ENCODE measurements at regions not wholly inside any gene's neighbourhood (a gene's known extent, or its start where the extent isn't known, plus 50 kb on each side); places are given as distances from the start of the nearest gene placed in this dataset.

DNA sequence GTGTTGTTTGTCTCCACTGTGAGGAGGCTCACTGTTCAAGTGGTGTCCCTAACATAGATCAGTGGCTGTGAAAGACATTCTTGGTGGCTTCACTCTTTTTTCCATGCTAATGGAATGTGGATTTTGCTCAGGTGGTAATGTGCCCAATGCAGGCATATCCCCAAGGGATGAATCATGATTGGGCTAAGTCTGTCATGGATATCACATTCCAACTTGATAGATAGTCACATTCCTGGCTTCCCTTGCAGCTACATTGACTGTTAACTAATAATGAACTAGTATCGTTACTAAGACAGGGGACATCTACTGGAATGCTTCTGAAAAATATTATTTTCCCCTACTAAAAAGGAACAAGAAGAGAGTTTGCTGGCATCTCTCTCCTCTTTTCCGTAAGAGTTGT is 86.3 kb upstream of the SOD1 start:
- intact Hi-C loops (cut with DNase I, micrococcal nuclease), result loop anchor here in 1 of 2 donors (10.0 kb wide), 1 partner anchor 228 kb away; the partner anchor contains the start of gene TIAM1
- ATAC-seq (no peak), DNase-seq (no peak)

DNA sequence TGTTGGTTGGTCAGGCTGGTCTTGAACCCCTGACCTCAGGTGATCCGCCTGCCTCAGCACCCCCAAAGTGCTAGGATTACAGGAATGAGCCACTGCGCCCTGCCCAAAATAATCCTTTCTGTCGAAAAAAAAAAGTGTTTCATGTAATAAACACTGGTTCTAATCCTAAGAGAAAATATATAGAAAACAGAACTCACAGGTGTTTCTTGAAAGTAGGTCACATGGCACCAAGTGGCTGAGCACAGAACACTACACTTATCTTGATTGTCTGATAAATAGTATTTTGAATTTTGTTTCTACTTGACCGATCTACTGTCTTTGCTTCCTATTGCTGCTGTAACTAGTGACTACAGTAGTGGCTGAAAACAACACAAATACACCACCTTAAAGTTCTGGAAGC is 87.6 kb upstream of the SOD1 start:
- DNase-seq (no peak), ATAC-seq (no peak)
- intact Hi-C loops (cut with DNase I, micrococcal nuclease), result loop anchor here in 1 of 2 donors (10.0 kb wide), 1 partner anchor 227 kb away; the partner anchor contains the start of gene TIAM1

DNA sequence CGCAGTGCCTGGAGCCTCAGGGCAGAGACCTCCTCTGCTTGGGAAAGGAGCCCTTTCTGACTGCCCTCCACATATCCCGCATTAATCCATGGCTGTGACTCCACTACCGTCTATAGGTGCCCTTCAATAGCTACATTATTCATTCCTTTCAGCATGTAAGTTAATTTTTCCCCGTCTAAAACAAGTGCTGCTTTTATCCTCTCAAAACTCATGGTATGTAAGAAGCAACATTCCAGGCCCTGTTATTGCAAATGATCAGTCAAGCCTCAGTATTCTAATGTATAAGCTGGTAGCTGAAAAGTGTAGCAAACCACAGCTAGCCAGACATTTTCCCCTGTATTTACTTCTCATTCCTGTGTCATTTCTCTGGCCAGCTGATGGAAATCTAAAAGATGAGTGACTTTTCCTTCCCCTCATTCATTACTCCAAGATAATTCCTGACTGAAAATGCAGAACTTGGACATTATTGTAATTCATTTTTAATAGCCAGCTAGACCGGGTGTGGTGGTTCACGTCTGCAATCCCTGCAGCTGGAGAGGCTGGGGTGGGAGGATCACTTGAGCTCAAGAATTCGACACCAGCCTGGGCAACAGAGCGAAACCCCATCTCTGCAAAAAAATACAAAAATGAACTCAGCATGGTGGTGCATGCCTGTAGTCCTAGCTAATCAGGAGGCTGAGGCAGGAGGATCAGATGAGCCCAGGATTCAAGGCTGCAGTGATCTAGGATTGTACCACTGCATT is 88.5 kb upstream of the SOD1 start:
- ATAC-seq, result no peak
- intact Hi-C loops (cut with DNase I, micrococcal nuclease), result loop anchor here in 1 of 2 donors (10.0 kb wide), 1 partner anchor 226 kb away; the partner anchor contains the start of gene TIAM1

DNA sequence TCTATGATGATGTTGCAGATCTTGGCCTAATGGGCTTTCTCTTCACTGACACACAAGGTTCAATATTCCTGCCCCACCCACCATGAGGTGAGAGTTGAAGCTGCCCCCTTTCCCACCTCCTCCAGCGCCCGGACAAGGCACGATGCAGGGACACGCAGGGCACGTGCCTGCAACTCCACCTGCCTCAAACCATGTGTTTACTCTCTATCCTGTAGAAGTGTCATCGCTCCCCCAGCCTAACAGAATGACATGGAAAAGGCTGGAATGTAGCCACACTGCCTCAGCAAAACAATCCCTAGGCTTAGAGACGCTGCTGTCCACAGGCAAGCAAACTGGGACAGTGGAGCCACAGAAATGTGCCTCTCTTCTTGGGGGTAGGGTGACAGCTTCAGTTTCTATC is 92.9 kb upstream of the SOD1 start:
- DNase-seq, result no peak
- intact Hi-C loops (cut with DNase I, micrococcal nuclease), result no loop called here
- ATAC-seq, result no peak

More for the DNA sequence above, 88.5 kb upstream of the SOD1 start:
- DNase-seq, result no peak

DNA sequence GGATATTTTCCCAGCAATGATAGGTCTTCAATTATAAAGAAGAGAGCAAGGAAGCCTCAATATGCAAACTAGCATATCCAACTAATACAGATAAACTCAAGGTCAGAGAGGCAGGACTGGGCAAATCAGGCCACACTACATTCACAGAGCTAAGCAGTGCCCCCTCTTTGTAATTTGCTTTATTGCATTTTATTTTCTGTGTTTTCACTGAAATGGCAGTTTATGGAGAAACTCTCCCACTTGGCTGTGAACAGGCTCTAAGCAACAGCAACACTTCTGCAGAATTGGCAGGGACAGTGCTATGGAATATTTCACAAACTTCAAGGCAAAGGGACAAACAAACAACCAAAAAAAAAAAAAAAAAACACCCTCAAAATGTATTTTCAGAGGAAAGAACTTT is 93.4 kb upstream of the SOD1 start:
- no peak for DNase-seq
- intact Hi-C loops (cut with DNase I, micrococcal nuclease), result no loop called here
- no peak for ATAC-seq

DNA sequence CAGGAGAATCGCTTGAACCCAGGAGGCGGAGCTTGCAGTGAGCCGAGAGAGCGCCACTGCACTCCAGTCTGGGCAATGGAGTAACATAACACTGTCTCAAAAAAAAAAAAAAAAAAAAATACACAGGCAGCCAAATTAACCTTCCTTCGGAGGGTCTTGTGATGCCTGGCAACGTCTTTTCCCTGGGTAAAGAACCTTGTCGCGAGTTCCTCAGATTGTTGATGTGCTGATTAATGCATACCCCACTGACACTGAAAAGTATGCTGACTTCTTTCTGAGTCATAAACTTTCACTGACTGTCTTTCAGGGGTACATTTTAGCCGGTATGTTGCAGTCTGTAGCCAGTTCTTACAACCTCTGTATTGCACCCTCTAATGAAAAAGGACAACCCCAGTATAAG is 95.1 kb upstream of the SOD1 start:
- ATAC-seq (no peak), DNase-seq (no peak)
- intact Hi-C loops (cut with DNase I, micrococcal nuclease), result no loop called here

DNA sequence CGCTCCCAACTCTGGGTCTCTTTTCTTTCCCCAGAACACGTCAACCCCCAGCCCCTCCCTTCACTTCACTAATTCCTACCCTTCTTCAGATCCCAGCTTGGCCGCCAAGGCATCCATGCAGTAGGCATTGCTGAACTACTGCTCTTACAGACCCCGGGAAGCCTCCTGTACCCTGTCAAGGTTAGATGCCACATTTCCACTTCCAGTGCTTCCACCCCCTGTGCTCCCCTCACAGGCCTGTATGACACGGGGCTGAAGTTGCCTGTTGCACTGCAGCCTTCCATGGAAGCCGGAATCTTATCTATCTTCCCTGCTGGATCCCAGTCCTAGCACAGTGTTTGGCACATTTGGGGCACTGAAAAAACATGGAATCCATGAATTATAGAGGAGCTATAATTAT is 99.0 kb upstream of the SOD1 start:
- intact Hi-C loops (cut with DNase I, micrococcal nuclease), result no loop called here
- DNase-seq (no peak), ATAC-seq (no peak)

DNA sequence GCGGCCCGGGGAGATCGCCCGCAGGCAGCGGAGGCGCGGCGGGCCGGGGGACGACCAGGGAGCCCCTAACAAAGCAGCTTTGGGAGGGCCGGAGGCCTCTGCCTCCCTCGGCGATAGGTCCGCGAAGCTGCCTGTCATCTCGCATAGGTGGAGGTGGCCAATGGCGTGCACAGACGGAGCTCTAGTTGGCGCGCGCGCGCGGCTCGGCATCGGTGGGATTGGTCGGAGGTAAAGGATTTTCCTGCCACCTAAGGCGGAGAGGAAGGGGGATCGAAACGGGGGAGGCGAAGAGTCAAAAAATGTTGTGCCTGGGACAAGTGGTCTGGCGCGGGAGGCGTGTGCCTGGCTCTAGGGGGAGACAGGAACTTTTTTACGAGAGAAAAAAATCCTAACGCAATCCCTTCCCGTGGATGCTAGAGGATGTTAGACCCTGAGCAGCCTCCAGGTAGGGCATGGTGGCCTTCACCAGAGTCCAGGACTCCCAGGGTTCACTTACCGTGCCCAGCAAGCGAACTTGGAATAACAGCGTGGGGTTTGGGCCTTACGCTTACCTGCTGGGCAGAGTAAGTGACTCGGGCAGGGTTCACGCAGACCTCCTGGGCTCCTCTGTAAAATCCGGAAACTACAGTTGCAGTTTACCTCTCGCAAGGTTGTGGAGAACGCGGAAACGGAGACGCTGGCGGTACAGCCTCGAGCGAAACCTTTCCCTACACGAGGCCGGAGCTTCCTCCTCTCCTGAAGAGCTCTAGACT is 99.9 kb upstream of the SOD1 start:
- peak; percentile 90 for ATAC-seq
- DNase-seq, result peak; percentile 92 to 94
- intact Hi-C loops (cut with DNase I, micrococcal nuclease), result no loop called here

DNA sequence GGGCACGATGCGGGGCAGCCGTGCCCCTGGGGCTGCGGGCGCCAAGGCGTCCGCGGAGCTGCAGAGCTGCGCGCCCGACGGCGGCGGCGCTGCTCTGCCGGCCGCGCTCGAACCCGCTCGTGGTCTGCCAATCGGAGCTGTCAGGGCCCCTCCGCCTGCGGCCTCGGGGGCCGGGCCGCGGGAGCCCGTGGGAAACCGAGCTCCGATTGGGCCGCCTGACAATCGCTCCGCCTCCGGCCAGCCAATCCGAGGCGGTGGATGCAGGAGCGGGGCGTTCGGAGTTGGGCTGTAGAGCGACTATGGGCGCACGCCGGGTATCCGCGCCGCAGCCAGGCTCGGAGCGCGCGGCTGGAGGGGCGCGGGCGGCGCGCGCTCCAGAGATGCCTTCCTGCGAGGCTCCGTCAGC is 100.5 kb upstream of the SOD1 start:
- ATAC-seq, result peak; percentile 94
- peak; percentile 86 to 90 for DNase-seq
- intact Hi-C loops (cut with DNase I, micrococcal nuclease), result no loop called here

DNA sequence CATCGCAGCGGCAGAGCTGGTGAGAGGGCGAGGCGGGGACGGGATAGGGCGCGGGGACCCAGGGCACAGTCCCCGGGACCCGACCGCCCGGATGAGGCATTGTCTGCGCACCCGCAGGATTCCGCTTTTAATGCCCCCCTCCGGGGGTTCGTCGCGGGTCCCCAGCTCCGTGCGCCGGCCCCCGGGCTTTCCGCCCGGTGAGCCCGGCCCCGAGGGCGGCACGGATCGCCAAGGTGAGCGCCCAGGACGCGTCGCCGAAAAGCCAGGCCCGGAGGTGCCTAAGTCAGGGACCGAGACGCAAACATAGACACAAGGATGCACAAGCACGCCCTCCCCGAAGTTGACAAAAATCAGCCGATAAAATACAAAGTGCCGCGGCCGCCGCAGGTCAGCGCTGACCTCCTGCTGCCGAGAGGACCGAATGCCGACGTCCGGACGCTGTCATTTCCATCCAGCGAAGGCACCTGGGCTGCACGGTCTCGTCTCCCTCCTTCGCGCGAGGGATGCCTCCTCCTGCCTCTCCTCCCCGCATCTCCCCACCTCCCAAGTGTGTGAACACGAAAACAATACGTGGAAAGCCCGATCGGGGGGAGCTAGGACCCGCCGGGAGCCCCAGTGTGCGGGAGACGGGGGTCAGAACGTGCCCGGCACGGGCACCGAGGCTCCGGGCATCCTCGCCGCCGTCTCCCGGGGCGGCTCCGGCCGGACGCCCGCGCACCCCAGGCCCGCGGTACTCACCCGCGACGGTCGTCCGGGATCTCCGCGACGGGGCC is 101.1 kb upstream of the SOD1 start:
- intact Hi-C loops (cut with DNase I, micrococcal nuclease), result no loop called here
- ATAC-seq (no peak), DNase-seq (peak; percentile 27 to 31)

DNA sequence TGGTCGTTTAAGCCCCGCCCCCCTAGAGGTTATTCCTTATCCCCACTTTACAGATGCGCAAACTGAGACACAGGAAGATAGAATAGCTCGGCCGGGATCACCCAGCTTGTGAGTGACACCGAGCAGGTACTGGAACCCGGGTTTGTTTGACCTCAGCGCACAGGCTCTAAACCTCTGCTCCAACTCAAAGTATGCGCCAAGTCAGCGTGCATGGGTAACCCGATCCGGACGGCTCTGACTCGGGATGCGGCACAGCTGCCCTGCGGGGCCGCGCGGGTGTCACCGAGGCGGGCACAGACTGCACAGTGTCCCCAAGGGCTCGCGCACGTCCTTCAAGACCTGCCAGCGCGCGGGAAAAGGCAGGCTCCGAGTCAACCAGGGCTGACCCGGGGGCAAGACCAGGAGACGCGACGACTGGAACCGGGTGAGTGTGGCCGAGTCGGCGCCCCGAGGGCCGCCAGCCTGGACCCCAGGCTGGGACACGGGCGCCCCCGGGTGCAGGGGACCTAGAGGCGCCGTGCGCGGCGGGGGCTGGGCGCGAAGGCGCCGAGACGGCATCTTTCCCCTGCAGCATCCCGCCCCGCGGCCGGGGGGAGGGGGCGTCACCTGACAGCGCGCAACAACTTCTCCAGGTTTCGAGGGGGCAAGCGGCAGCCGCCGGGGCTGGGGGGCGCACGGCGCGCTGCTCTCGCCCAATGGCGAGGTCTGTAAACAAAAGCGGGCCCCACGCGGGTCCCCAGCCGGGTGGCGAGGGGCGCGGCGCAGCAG is 101.9 kb upstream of the SOD1 start:
- intact Hi-C loops (cut with DNase I, micrococcal nuclease), result no loop called here
- ATAC-seq (no peak), DNase-seq (peak in 1 of 2 donors; percentile 12)

DNA sequence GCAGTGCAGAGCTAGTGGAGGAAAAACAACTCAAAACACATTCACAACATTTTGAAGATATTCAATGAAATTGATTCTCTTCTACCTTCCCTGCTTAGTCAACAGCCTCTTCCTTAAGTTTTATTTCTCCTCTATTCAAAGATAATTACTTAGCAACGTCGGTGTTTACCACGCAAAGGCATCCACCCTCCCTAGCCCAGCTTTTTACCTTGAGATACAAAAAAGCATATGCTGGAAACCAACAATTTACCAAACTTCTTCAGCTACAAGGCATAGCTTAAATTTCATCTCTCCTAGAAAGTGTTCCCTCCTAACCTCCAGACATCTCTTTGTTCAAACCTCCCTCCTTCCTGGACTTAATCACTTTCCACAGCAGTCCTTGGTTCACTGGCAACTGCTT is 102.8 kb upstream of the SOD1 start:
- DNase-seq (no peak), ATAC-seq (no peak)
- intact Hi-C loops (cut with DNase I, micrococcal nuclease), result no loop called here

DNA sequence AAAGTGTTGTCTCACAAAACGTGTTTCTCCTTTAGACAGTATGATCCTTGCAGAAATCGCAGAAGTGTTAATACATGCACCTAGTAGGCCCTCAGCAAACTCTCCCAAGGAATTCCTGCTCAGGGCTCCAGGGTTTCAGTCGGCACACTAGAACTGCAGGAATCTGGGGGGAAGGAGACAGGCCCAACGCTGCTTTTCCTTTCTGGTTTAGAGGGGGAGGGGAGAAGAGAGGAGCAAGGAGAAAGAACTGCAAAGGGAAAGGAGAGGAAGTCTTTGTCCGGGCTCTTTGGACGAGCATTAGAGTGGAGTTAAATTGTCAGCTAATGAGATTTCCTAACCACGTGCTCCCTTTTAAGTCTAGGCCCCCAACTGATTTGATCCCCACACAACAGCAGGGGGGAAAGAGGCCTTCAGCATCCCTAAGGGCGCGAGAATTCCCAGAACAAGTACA is 103.7 kb upstream of the SOD1 start:
- ATAC-seq (no peak), DNase-seq (no peak)
- intact Hi-C loops (cut with DNase I, micrococcal nuclease), result no loop called here

DNA sequence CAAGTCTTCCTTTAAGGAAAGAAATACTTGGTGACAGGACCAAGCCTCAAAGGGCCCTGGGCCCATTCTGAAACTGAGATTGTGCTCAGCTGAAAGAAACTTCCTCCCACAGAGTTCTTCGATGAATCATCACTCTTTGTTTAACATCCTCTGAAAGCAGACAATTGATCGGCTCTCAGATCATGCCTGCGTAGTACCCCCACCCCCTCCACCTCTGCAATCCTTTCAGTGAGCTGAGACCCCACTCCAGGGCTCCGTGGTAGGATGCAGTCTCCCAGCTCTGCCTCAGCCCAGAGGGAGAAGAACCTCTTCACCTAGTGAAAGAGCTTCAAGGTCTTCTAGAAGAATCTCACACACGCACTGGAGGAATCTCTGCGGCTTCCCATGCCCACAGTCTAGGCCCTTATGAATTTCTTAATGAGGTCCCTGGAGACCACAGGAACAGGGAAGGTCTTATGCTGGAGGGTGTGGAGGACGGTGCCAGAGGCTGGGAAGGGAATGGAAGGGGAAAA is 104.9 kb upstream of the SOD1 start:
- intact Hi-C loops (cut with DNase I, micrococcal nuclease), result no loop called here
- no peak for DNase-seq
- ATAC-seq, result no peak

DNA sequence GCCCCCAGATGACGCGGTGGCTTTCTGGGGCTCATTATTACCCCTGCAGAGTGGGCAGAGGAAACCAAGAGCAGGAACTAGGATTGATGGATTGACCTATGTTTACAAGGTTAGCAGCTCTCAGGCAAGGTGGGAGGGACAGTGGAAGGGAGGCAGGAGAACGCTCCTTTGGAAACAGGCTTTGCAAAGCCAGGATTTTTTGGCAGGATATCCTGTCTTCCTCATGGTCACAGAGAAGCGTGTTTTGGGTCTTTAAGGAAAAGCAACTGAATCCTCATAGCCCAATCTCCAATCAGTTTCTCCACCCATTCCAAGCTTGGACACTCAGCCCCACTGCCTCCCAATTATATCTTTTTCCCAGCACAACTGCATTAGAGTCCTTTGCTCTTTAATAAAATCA is 105.6 kb upstream of the SOD1 start:
- intact Hi-C loops (cut with DNase I, micrococcal nuclease), result no loop called here
- no peak for ATAC-seq

DNA sequence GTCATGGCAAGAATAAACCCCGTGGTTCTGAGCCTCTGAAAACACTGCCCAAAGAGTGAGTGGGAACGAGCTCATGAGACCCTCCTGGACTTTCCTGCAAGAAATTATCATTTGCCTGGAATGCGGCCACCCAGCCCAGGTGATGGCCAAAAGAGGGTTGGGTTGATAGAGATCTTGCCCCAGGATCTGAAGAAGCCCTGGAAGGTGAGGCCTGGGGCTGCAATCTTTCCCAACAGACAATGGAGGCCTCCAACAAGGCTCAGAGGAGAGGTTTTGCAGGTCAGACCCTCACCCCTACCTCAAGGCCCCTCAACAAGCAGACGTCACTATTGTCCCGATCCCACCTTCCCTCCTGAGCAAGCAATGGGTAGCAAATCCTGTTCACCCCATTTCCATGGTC is 106.0 kb upstream of the SOD1 start:
- intact Hi-C loops (cut with DNase I, micrococcal nuclease), result no loop called here
- DNase-seq (no peak), ATAC-seq (no peak)

More for the DNA sequence above, 105.6 kb upstream of the SOD1 start:
- DNase-seq, result no peak

DNA sequence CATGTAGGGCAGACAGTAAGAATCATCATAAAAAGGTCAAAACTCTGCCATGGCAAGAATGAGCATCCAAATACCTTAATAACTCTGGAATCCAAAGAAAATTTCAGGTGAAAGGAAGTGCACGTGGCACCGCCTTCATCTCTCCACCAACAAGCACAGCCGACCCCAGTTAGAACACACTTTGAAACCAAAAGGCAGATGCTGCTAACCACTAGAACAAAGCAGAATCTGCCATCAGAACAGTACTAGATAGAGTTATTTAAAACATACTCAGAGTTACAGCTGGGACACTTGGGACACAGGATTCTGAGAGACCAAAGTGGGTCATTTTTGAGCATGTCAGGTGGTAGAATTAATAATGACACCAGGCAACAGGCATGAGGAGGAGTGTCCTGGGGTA is 106.7 kb upstream of the SOD1 start:
- DNase-seq (no peak), ATAC-seq (no peak)
- intact Hi-C loops (cut with DNase I, micrococcal nuclease), result no loop called here

DNA sequence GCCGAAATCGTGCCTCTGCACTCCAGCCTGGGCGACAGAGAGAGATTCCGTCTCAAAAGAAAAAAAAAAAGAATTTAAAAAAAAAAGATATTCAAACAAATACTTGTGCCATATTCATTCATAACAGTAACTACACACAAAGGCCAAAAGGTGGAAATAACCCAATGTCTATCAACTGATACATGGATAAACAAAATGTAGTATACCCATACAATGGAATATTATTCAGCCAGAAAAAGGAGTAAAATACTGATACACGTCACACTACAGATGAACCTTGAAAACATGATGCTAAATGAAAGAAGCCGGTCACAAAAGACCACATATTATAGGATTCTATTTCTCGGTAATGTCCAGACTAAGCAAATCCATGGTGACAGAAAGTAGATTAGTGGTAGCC is 109.4 kb upstream of the SOD1 start:
- intact Hi-C loops (cut with DNase I, micrococcal nuclease), result no loop called here

DNA sequence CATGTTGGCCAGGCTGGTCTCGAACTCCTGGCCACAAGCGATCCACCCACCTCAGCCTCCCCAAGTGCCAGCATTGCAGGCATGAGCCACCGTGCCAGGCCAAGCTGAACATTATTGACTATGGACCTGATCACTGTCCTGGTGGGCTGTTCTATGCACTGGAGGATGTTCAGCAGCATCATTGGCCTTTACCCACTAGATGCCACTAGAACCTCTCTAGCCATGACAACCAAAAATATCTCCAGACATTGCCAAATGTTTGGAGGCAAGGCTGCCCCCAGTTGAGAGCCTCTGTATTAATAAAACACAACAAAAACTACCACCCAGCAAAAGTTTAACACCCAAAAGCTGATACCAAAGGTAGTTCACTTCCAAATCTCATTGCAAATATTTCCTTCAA is 110.8 kb upstream of the SOD1 start:
- no peak for DNase-seq
- intact Hi-C loops (cut with DNase I, micrococcal nuclease), result no loop called here
- ATAC-seq, result no peak

More for the DNA sequence above, 109.4 kb upstream of the SOD1 start:
- DNase-seq (no peak), ATAC-seq (no peak)

Data from left colon (tissue), 2 donors.